A673 (cell line): ENCODE measurements at regions not wholly inside any gene's neighbourhood (a gene's known extent, or its start where the extent isn't known, plus 50 kb on each side); places are given as distances from the start of the nearest gene placed in this dataset.
"Not testable (repeated sequence)": the region's sequence is repeated elsewhere in the genome, so short reads cannot be mapped to it uniquely, and the experiment has no call there.

Experiments used
- CTCF ChIP-seq: fragments of 300-800, 200-600 bp; sonication (generic); conservative IDR thresholded peaks from 2 replicates; pipeline ENCODE4 v1.5.1; 2017; ENCODE audit warnings: low read depth, mild to moderate bottlenecking, antibody characterized with exemption, low read length, moderate library complexity, mixed read lengths
- EZH2 ChIP-seq: fragments of 200-600 bp; sonication (generic); IDR thresholded peaks from 2 replicates; pipeline ENCODE4 v1.6.1; 2017; ENCODE audit warnings: borderline replicate concordance, low read depth, mild to moderate bottlenecking, mixed read lengths, antibody characterized with exemption, low read length; ENCODE audit not compliant: poor library complexity, severe bottlenecking

- TF ChIP-seq EZH2, CTCF: not testable (repeated sequence)
Observed at GRCh38 chr9:39663020-39663419, 307.6 kb downstream of the SPATA31A1 start.
